Thyroid gland (tissue), 4 donors: ENCODE measurements at regions not wholly inside any gene's neighbourhood (a gene's known extent, or its start where the extent isn't known, plus 50 kb on each side); places are given as distances from the start of the nearest gene placed in this dataset.

Experiments
- POLR2A ChIP-seq, 2 donors: fragments of 450-650 bp; IDR thresholded peaks; one replicate each; pipeline ENCODE4 v1.6.1; 2017; ENCODE audit warnings: antibody characterized with exemption in 2 of 2, mild to moderate bottlenecking in 2 of 2, moderate library complexity in 1 of 2
- TF ChIP-seq, protein P1 (sequence below), 6 experiments: fragments of 200-600 bp in 3 of 6; fragments of 450-650 bp in 3 of 6; sonication (generic) in 3 of 6; IDR thresholded peaks; one replicate each; pipeline ENCODE4 v1.5.1; 2016 to 2019; ENCODE audit warnings: antibody characterized with exemption in 6 of 6, mild to moderate bottlenecking in 2 of 6, inconsistent platforms in 1 of 6, moderate library complexity in 1 of 6

DNA sequence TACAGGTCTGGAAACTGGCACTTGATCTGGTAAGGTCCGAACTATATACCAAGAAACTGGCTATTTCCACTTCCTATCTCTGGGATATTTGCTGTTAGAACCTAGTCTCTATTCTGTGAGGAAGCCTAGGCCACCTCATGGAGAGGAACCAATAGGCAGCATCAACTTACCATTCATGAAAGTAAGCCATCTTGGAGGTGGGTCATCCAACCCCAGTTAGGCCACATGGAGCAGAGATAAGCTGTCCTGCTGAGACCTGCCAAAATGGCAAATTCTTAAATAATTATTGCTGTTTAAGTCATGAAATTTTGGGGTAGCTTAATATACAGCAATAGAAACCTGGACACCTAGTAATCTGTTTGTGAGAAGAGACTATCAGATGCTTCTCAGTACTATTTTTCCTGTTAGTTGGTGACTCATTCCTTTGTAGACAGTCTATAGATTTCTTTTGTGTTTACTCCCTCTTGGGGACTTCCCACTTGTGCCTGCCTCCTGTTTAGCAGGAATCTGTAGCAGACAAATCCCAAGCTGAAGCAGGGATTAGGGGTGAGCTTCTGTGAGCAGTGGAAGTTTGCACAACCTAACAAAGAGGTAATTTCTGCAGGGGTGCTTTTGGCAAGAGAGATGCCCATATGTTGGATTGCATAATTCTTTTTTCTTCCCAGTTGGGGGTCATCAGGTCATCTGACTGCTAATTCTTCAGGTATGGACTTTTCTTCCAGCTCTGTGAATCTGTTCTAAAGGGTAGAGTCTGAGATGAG, 136.8 kb downstream of the IGF1 start:
- TF ChIP-seq, protein P1, sequence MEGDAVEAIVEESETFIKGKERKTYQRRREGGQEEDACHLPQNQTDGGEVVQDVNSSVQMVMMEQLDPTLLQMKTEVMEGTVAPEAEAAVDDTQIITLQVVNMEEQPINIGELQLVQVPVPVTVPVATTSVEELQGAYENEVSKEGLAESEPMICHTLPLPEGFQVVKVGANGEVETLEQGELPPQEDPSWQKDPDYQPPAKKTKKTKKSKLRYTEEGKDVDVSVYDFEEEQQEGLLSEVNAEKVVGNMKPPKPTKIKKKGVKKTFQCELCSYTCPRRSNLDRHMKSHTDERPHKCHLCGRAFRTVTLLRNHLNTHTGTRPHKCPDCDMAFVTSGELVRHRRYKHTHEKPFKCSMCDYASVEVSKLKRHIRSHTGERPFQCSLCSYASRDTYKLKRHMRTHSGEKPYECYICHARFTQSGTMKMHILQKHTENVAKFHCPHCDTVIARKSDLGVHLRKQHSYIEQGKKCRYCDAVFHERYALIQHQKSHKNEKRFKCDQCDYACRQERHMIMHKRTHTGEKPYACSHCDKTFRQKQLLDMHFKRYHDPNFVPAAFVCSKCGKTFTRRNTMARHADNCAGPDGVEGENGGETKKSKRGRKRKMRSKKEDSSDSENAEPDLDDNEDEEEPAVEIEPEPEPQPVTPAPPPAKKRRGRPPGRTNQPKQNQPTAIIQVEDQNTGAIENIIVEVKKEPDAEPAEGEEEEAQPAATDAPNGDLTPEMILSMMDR (IDR thresholded peaks at IDR 0.05), result no peak
- TF ChIP-seq POLR2A (IDR thresholded peaks at IDR 0.05), result no peak
